HUES48 (cell line): ENCODE measurements at regions not wholly inside any gene's neighbourhood (a gene's known extent, or its start where the extent isn't known, plus 50 kb on each side); places are given as distances from the start of the nearest gene placed in this dataset.

Experiments used
- H3K27ac ChIP-seq: one replicate; pipeline ENCODE4 v1.7.0; 2013; ENCODE audit warnings: low read depth, low read length, inconsistent platforms
- H3K27me3 ChIP-seq: 2 replicates; pipeline ENCODE4 v1.6.1; 2013; ENCODE audit warnings: mild to moderate bottlenecking, low read length; ENCODE audit not compliant: control insufficient read depth, insufficient read depth
- H3K36me3 ChIP-seq: 2 replicates; pipeline ENCODE4 v1.6.1; 2013; ENCODE audit warnings: low read length; ENCODE audit not compliant: control insufficient read depth, insufficient read depth
- H3K4me1 ChIP-seq: 2 replicates; pipeline ENCODE4 v1.6.1; 2013; ENCODE audit warnings: mild to moderate bottlenecking, low read length; ENCODE audit not compliant: control insufficient read depth, insufficient read depth
- H3K4me3 ChIP-seq: 2 replicates; pipeline ENCODE4 v1.5.1; 2013; ENCODE audit warnings: mild to moderate bottlenecking, low read depth, low read length
- H3K9ac ChIP-seq: 2 replicates; pipeline ENCODE4 v1.6.1; 2013; ENCODE audit warnings: mild to moderate bottlenecking, low read depth, low read length, moderate library complexity
- H3K9me3 ChIP-seq: 2 replicates; pipeline ENCODE4 v1.6.1; 2013; ENCODE audit warnings: low read length; ENCODE audit not compliant: control insufficient read depth, insufficient read depth

DNA sequence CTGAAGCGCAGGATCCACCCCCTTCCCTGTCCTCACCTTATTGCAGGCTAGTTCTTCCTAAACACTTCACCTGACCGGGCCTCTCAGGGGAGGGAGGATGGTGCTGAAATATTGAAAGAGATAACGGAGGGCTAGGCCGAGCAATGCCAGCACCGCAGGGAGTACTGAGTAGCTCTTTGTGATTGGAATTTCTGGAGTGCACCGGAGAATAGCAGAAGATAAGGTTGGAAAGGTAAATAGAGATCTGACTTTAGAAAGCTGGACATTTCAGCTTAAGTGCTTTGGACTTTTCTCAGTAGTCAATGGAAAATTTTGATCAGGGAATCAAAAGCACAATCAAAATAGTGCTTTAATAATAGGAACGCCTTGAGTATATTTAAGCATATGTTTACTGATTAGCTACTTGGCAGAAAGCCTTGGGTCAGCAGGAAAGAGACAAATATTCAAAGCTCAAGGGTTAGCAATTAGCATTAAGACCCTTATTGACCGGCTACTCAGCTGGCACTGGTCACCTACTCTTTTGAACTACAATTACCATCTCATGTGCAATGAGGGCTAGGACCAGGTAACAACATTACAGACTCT is 142.9 kb upstream of the NDUFV2 start:
- H3K9me3 ChIP-seq: no peaks in the 10 kb centered on the region
- H3K4me3 ChIP-seq: no peak overlapping the region
- peaks cover 14% of the 10 kb centered on the region for H3K4me1 ChIP-seq
- H3K36me3 ChIP-seq: no peaks in the 10 kb centered on the region
- peak overlapping the region; percentile 50 for H3K27ac ChIP-seq
- H3K27me3 ChIP-seq: no peaks in the 10 kb centered on the region
- no peak overlapping the region for H3K9ac ChIP-seq

DNA sequence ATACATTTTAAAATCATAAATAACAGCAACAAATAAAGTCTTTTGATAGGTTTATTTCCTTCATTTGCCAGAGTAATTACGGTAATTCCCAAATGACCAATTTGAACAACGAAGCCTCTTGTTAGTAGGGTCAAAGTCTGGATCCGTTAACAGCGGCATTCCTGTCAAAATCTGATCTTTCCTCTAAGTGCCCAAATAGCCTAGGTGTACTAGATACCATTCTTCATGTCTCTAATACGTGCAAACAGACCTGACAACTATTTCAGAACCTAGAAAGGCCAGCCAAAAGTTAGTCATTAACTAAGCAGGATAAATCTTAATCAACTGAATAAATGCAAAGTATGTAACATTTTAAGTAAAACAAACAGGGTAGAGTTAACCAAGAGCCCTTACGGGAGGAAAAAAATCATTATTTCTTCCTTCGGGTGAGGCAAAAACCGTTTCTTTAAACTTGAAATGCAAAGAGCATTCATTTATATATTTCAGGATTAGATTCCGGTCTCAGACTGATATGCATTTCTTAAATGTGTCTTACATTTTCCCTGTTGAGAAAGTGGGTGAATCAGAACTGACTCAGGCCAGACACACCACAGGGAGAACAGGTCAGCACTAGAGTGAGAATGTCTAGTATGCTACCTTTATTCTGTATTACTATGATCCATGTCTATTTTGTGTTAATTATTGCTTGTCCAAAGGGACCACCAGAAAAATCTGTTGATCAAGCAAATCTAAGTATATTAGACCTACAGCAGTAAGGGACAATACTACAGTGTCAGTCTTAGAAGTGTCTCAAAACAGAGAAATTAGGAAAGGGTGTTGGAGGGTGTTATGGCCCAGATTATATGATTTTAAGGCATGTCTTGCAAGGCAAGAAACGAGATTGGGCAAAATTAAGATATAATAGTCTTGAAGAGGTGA is 141.5 kb upstream of the NDUFV2 start:
- Histone ChIP-seq H3K9ac (no peak overlapping the region), H3K27ac (no peak overlapping the region), H3K36me3 (no peaks in the 10 kb centered on the region), H3K27me3 (no peaks in the 10 kb centered on the region), H3K9me3 (no peaks in the 10 kb centered on the region), H3K4me3 (no peak overlapping the region), H3K4me1 (peaks cover 14% of the 10 kb centered on the region)

DNA sequence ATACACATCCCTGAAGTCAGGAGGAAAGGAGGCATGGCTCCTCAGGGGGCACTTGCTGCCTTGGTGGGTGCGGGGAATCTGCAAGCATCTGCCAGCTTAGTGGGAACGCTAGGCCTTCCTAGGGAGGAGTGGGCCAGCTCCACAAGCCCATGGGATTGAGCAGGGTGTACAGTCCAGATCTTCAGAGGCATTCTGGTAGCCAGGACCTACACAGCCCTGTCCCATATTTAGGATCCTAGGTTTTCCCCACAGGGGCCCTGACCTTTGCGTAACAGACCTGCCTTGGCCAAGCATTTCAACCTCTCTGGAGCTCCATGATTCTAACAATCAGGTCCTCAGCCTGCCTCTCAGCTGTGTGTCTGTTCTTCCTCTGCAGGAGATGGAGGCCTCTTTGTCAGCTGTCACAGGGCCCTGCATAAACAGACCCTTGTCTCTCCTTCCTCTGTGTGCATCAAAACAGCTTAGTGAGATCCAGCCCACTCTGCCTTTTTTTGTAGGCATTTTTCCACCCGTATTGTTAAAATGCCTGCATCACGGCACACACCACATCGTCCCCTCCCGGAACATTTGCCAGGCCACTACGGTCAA is 140.2 kb upstream of the NDUFV2 start:
- H3K36me3 ChIP-seq: no peaks in the 10 kb centered on the region
- H3K27me3 ChIP-seq: no peaks in the 10 kb centered on the region
- peaks cover 14% of the 10 kb centered on the region for H3K4me1 ChIP-seq
- no peak overlapping the region for H3K9ac ChIP-seq
- H3K27ac ChIP-seq: no peak overlapping the region
- no peaks in the 10 kb centered on the region for H3K9me3 ChIP-seq
- H3K4me3 ChIP-seq: no peak overlapping the region

DNA sequence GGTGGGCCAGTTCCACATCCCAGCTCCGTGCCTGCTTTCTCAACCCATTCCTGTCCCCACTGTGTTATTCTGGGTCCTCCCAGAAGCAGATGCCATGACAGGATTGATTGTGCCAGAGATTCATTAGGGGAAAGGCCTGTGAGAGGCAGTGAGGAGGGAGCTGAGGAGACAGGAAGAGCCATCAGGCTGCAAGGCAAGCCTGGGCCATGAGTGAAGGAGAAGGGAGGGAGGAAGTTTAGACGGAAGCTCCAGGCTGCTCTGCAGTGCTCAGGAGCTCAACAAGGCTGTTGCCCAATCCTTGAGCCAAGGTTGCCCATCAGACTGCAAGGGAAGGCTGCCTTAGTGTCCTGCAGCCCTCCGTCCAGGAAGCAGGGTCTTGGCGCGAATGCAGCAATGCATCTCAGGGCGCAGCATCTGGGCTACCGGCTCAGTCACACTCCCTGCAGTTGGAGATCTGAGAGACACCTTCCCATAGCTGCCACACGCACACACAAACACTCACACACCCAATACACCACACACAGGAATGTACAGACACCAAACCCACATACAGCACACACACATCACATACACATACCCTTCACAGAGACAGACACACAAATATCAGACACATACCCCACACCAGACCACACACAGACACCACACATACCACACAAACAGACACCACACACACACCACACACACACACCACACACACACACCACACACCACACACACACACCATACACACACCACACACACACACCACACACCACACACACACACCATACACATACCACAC is 139.5 kb upstream of the NDUFV2 start:
- Histone ChIP-seq H3K4me1 (peaks cover 14% of the 10 kb centered on the region), H3K27ac (no peak overlapping the region), H3K36me3 (no peaks in the 10 kb centered on the region), H3K27me3 (no peaks in the 10 kb centered on the region), H3K4me3 (no peak overlapping the region), H3K9me3 (no peaks in the 10 kb centered on the region), H3K9ac (no peak overlapping the region)

DNA sequence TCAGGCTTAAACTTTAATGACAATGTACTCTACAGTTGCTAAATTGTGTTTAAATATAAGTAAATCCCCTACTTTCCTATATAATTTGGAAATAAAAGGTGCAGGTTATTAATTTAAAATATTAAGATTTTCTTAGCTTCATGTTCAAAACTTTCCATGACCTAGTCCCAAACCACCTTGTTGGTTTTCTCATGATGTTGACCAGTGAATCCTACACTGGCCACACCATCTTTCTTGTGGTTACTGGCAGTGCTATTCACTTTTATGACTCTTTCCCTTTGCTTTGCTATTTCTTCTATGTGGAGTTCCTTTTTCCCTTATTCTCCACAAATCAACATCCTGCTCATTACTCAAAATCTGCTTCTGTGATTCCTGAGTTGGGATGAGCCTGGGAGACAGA is 138.6 kb upstream of the NDUFV2 start:
- H3K27me3 ChIP-seq: no peaks in the 10 kb centered on the region
- peaks cover 11% of the 10 kb centered on the region for H3K4me1 ChIP-seq
- no peak overlapping the region for H3K9ac ChIP-seq
- no peaks in the 10 kb centered on the region for H3K36me3 ChIP-seq
- no peak overlapping the region for H3K27ac ChIP-seq
- H3K4me3 ChIP-seq: no peak overlapping the region
- H3K9me3 ChIP-seq: no peaks in the 10 kb centered on the region

DNA sequence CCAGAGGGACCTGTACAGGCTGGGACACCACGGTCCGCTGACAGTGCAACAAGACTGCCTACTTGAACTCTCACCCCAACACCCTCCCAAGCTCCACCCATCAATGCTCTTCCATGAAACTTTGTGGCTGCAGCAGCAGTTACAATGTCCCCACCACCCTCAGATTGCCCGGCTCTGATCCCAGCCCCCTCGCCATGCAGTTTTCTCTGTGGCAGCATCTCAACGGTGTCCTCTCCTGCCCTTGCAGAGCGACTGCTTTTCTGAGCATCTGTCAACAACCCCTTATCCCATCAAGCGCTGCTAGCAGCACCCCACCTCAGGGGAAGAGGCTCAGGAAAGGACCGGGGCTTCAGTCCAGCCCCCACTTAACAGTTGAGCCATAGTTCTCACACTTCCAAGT is 137.1 kb upstream of the NDUFV2 start:
- Histone ChIP-seq H3K36me3 (no peaks in the 10 kb centered on the region), H3K4me3 (no peak overlapping the region), H3K9me3 (no peaks in the 10 kb centered on the region), H3K9ac (no peak overlapping the region), H3K4me1 (peaks cover 3% of the 10 kb centered on the region; the same call in 1 of the 2 replicates), H3K27me3 (no peaks in the 10 kb centered on the region), H3K27ac (no peak overlapping the region)

DNA sequence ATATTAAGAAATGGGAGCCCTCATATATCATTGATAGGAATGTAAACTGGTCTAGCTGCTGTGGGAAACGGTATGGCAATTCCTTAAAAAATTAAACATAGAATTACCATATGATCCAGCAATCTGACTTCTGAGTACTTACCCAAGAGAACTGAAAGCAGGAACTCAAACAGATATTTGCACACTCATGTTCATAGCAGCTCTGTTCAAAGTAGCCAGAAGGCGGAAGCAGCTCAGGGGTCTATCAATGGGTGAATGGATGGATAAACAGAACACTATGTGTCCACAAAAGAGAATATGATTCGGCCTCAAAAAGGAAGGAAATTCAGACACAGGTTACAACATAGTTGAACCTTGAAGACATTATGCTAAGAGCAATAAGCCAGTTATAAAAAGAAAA is 135.7 kb upstream of the NDUFV2 start:
- Histone ChIP-seq H3K9ac (no peak overlapping the region), H3K4me3 (no peak overlapping the region), H3K27me3 (no peaks in the 10 kb centered on the region), H3K36me3 (no peaks in the 10 kb centered on the region), H3K9me3 (no peaks in the 10 kb centered on the region), H3K27ac (no peak overlapping the region), H3K4me1 (peaks cover 3% of the 10 kb centered on the region; the same call in 1 of the 2 replicates)

DNA sequence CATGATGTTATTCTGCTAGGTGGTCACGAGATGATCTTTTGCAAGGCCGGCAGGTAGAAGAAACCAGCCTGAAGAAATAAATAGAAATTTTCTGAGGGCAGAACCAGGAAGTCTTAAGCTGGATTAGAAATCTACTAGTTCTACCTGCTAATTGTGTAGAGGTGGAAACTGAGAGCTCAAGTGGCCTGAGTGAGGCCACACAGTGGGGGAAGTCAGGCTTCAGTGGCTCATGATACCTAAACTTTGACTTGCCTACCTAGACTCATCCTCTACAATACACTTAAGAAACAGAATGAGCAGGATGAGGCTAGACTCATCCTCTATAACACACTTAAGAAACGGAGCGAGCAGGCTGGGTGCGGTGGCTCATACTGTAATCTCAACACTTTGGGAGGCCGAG is 134.9 kb upstream of the NDUFV2 start:
- Histone ChIP-seq H3K4me3 (no peak overlapping the region), H3K9me3 (no peaks in the 10 kb centered on the region), H3K27me3 (no peaks in the 10 kb centered on the region), H3K9ac (no peak overlapping the region), H3K4me1 (peaks cover 3% of the 10 kb centered on the region; the same call in 1 of the 2 replicates), H3K36me3 (no peaks in the 10 kb centered on the region), H3K27ac (no peak overlapping the region)

DNA sequence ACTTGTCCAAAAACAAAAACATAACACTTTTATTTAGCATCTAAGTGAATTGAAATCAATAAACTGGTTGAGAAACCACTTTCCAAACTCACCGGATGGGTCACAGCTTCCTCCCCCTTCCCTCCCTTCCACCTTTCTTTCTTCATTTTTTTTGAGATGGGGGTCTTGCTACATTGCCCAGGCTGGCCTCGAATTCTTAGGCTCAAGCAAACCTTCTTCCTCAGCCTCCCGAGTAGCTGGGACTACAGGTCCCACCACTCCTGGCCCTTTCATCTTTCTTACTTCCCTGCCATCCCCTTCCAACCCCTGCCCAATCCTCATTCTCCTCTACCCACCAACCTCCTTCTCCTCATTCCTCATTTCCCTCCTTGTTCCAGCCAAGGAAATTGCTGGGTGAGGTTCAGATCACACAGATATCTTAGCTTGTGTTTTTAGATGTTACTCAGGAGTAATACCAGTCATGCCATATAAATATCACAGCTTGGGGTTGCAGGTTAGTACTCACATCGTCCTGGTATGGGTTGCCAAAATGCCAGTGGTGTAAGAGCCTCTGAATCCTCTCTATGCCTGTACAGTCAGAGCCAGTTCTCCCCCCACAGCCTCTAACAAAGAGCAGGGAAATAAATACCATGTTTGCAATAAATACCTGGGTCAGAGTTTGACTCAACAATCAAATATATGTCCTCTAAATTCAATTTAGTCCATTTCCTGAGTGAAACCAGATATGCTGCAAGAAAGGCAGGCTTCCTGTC is 132.7 kb upstream of the NDUFV2 start:
- Histone ChIP-seq H3K9me3 (no peaks in the 10 kb centered on the region), H3K9ac (no peak overlapping the region), H3K27ac (no peak overlapping the region)

DNA sequence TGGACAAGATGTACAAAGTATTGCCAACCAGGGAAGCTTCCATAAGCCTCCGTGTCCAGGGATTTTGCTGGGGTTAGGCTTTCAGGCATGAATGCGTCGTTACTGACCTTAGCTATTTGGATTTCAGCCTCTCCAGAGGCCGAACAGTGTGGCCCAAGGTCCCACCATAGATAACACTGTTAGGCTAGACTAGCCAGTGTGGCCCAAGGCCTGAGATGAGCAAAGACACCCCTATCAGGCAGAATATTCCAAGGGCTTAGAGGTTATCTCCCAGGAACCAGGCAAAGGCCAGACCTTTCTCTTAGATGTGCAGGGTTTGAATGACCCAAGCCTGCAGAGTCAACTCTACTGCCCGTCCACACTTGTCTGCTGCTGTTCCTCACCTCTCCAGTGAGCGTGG is 131.7 kb upstream of the NDUFV2 start:
- Histone ChIP-seq H3K4me3 (no peak overlapping the region), H3K27me3 (no peaks in the 10 kb centered on the region), H3K9ac (no peak overlapping the region), H3K9me3 (no peaks in the 10 kb centered on the region), H3K36me3 (no peaks in the 10 kb centered on the region), H3K4me1 (peaks cover 3% of the 10 kb centered on the region; the same call in 1 of the 2 replicates), H3K27ac (no peak overlapping the region)

More for the DNA sequence above, 132.7 kb upstream of the NDUFV2 start:
- peaks cover 3% of the 10 kb centered on the region; the same call in 1 of the 2 replicates for H3K4me1 ChIP-seq
- no peak overlapping the region for H3K4me3 ChIP-seq
- H3K36me3 ChIP-seq: no peaks in the 10 kb centered on the region
- H3K27me3 ChIP-seq: no peaks in the 10 kb centered on the region
